SK-N-DZ (cell line): ENCODE measurements at regions not wholly inside any gene's neighbourhood (a gene's known extent, or its start where the extent isn't known, plus 50 kb on each side); places are given as distances from the start of the nearest gene placed in this dataset.

Source experiments
- DNase-seq: peaks from one replicate; pipeline ENCODE4 v3.0.0-alpha.2; 2015; ENCODE audit warnings: low spot score

GRCh38 chr3:106386050-106386449 is 517.2 kb upstream of the CBLB start:
- DNase-seq = peak; percentile 97

GRCh38 chr3:106392915-106393314 is 524.1 kb upstream of the CBLB start:
- DNase-seq = no peak

GRCh38 chr3:106397006-106397405 is 528.2 kb upstream of the CBLB start:
- DNase-seq = no peak

DNA sequence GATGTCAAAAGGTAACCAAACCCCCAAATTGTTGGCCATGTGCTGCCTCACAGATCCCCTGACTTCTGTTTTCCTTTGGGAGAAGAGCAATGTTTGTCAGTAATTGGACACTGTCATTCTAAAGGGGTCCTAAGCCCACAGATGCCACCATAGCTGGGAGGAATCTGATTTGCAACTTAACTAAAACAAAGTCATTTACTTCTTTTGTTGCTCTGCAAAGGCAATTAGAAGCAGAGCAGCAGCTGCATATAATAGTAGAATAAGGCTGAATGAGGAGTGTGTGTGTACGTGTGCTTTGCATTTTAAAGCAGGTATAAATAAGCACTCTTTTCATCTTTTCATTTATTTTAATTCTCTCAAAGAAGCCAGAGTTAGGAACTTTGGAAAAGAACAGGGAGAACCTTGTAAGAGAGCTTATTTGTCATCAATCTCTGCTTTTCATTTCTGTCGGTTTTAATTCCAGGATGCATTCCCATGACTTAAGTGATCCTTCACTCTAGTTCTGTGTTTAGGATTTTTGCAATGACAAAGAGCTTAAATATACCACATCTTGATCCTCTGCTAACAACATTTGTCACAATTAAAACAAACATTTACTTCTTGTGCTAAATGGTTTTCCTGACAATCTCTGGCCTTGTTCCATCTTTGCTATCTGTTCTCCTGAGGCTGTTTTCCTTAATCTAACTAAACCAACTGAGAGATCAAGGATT is 530.2 kb upstream of the CBLB start:
- DNase-seq = no peak

DNA sequence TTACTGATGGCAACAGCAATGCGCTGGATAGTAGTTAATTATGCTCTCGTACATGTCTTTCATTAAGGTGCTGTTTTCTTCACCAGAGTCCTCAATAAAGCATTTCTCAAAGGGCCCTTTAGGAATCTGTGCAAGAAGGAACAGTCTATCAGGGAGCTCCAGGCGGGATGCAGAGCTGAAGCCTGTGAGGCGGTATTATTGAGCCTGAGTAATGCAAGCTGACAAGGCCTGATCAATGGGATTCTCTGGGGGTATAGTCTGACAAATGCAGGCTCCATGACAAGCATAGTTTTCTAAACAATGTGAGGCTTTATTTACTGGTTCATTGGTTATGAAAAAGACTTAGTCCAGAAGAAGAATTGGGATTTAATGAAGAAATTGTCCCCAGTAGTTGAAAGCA is 530.9 kb upstream of the CBLB start:
- peak; percentile 29 for DNase-seq

DNA sequence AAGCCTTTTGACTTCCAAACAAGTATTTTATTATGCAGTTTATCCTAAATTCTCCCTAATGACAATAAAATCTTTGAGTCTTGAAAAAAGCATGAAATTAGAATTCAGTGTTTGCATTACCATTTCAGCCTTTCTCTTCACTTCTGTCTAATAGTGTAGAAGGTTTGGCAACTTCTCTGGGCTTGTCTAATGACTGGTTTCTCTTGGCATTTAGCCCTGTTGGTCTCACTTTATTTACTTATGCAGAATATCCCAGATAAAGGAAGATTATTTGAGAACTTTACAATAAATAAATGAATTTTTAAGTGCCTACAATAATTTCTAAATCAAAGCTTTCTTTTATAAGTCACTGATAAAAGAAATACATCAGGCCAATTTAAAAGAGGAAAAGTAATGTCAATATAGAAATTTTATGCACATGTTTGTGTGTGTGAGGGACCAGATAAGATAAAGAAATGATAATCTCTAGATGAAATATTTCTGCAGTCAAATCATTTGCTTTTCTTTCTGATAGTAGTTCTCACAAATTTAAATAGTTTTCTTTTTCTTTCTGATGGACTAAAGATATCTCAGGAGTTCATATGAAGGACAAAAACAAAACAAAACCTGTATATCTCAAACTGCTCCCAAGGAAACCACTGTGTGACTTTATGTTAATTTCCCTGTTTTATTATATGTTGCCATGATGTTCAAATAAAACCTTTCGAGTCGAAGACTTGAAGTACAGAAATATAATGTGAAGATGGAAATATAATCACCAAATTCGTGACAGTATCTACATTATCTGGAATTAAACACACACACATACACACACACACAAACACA is 533.1 kb upstream of the CBLB start:
- DNase-seq = no peak

- no peak for DNase-seq
These were observed 534.7 kb upstream of the CBLB start for GRCh38 chr3:106403371-106404145.

DNA sequence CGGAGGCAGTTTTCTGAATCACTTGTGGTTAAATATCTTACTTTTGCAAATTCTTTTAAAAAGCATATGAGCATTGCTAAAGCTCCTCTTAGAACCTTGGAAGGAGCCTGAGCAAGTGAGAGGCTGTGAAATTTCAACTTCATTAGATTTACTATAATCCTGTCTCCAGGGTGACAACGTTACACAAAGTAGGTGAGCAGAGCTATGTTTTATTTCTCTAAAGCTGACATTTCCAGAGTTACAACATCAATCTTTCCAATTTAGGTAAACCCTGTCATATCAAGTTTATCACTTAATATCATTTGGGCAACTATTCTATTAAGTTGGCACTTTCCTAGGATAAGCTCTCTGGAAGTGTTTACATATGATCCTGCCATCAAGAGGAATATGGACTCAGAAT is 544.9 kb upstream of the CBLB start:
- no peak for DNase-seq

DNA sequence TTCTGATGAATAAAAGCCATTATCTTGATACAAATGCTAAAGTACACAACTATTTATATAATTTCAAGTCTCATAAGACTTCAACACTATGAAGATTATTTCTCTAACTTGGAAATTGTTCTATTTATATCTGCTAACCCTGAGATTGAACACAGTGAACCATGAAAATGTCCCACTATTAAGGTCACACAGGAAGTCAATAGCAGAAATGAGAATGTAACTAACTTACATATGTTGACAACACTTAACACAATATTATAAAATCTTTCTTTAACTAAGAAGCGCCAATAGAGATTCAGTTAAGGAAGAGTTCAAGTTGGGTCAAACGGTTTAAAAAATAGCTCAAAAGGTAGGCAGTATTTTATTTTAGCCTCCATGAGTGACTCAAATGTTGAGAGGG is 551.8 kb upstream of the CBLB start:
- no peak for DNase-seq

DNA sequence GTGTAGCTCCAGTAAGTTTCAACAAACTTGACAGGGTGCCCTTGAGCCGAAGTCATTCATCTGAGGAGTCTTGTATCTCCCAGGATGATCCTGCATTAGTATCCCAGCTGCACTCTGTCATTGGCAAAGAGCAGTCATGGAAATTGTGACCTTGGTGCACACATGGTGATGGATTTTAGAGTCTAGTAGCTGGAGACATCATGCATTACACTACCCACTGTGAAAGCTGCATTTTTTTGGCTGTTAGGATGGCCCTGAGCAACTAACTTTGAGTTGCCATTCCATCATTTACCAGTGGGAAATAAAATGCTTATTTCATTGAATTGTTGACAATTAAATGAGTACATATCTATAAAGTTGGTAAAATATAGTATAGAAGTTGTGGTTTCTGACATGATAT is 552.6 kb upstream of the CBLB start:
- DNase-seq = no peak

- DNase-seq = no peak
These were observed 553.1 kb upstream of the CBLB start for GRCh38 chr3:106421909-106422308.

GRCh38 chr3:106423321-106424225 is 554.8 kb upstream of the CBLB start:
- DNase-seq = peak; percentile 56

DNA sequence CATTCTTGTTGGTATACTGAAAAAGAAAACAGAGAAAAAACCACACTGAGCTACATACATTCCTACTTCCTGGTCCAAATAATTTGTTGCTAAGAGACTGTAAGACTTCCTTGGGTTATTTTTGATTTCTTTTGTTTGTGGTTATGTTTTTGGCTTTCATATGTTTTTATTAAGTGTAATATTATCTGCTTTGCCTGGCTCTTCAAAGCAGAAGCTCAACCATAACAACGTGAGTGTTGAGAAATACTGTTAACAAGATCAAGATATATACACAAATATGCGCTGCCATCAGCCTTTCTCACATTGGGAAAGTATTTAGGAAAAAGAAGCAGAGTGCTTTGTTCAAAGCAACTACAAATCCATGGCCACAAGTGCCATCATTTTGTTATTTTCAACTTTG is 556.2 kb upstream of the CBLB start:
- DNase-seq = no peak

DNA sequence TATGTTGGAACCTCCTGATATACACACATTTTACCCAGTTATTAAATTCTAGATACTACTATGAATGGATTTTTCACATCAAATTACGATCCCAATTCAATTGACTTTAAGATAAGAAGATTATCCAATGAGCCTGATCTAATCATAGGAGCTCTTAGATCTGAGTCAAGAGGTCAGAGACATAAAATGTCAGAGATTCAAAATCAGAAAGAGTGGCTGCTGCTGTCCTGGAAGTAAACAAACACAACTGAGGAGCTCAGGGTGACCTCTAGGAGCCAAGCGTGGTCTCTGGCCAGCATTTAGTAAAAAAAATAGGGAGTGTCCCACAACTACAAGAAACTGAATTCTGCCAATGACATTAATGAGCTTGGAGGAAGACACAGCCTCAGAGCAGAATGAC is 557.1 kb upstream of the CBLB start:
- DNase-seq = peak; percentile 72

GRCh38 chr3:106428565-106428994 is 559.8 kb upstream of the CBLB start:
- no peak for DNase-seq

GRCh38 chr3:106431721-106432120 is 562.9 kb upstream of the CBLB start:
- peak; percentile 23 for DNase-seq

- no peak for DNase-seq
These were observed 567.2 kb upstream of the CBLB start for GRCh38 chr3:106435899-106436453.

- peak; percentile 24 for DNase-seq
These were observed 570.1 kb upstream of the CBLB start for GRCh38 chr3:106438887-106439286.

GRCh38 chr3:106440672-106441071 is 571.9 kb upstream of the CBLB start:
- no peak for DNase-seq

DNA sequence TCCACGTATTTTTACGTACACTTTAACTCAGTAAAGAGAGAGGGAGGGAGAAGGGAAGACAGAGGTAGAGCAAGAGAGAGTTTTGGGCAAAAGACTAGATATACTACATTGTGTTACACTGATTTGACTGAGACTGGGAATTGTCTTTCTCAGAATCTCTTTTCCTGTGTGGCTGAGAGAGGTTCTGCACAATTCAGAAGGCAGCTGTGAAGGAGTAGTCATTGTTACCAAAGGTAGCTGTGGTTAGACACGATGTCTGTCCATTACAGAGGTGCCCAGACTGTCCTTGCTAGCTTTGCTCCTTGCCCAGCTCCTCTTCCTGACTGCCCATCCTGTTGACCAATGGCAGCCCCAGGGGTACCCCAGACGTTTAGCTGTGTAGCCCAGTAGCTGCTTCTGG is 577.5 kb upstream of the CBLB start:
- DNase-seq = no peak

- DNase-seq = no peak
These were observed 579.0 kb upstream of the CBLB start for GRCh38 chr3:106447723-106448301.
